ENCODE measurements at regions not wholly inside any gene's neighbourhood (a gene's known extent, or its start where the extent isn't known, plus 50 kb on each side); places are given as distances from the start of the nearest gene placed in this dataset.

- FAIRE-seq = no peak
- no peak for DNase-seq (ENCODE audit: extremely low spot score, insufficient read length, low read depth)
These were observed 245.5 kb upstream of the COPS8 start for GRCh38 chr2:236840215-236840614.

- DNase-seq (ENCODE audit: extremely low spot score, insufficient read length, low read depth) (no peak), FAIRE-seq (no peak)
These were observed 244.8 kb upstream of the COPS8 start for GRCh38 chr2:236840857-236841256.

- no peak for DNase-seq (ENCODE audit: extremely low spot score, insufficient read length, low read depth)
- no peak for FAIRE-seq
These were observed 244.3 kb upstream of the COPS8 start for GRCh38 chr2:236841389-236841788.

- DNase-seq (ENCODE audit: extremely low spot score, insufficient read length, low read depth) (no peak), FAIRE-seq (no peak)
These were observed 242.3 kb upstream of the COPS8 start for GRCh38 chr2:236843161-236843968.

GRCh38 chr2:236844711-236845110 lies 241.0 kb upstream of the COPS8 start:
- DNase-seq (ENCODE audit: extremely low spot score, insufficient read length, low read depth) = no peak
- FAIRE-seq = no peak

GRCh38 chr2:236847023-236847422 lies 238.7 kb upstream of the COPS8 start:
- no peak for DNase-seq (ENCODE audit: extremely low spot score, insufficient read length, low read depth)
- FAIRE-seq = no peak

GRCh38 chr2:236847538-236848263 lies 238.0 kb upstream of the COPS8 start:
- DNase-seq (ENCODE audit: extremely low spot score, insufficient read length, low read depth) (no peak), FAIRE-seq (no peak)

- no peak for FAIRE-seq
These were observed 237.2 kb upstream of the COPS8 start for GRCh38 chr2:236848501-236848900.

GRCh38 chr2:236849508-236849907 lies 236.2 kb upstream of the COPS8 start:
- DNase-seq (ENCODE audit: extremely low spot score, insufficient read length, low read depth) = no peak
- no peak for FAIRE-seq

More at GRCh38 chr2:236848501-236848900, 237.2 kb upstream of the COPS8 start:
- no peak for DNase-seq (ENCODE audit: extremely low spot score, insufficient read length, low read depth)

- no peak for FAIRE-seq
- DNase-seq (ENCODE audit: extremely low spot score, insufficient read length, low read depth) = no peak
These were observed 235.7 kb upstream of the COPS8 start for GRCh38 chr2:236849940-236850339.

GRCh38 chr2:236851187-236851586 lies 234.5 kb upstream of the COPS8 start:
- FAIRE-seq (no peak), DNase-seq (ENCODE audit: extremely low spot score, insufficient read length, low read depth) (no peak)

GRCh38 chr2:236852100-236852976 lies 233.4 kb upstream of the COPS8 start:
- no peak for FAIRE-seq

GRCh38 chr2:236852977-236853374 lies 232.7 kb upstream of the COPS8 start:
- FAIRE-seq (no peak), DNase-seq (ENCODE audit: extremely low spot score, insufficient read length, low read depth) (no peak)

More at GRCh38 chr2:236852100-236852976, 233.4 kb upstream of the COPS8 start:
- DNase-seq (ENCODE audit: extremely low spot score, insufficient read length, low read depth) = no peak

GRCh38 chr2:236853585-236854051 lies 232.1 kb upstream of the COPS8 start:
- DNase-seq (ENCODE audit: extremely low spot score, insufficient read length, low read depth) = no peak
- no peak for FAIRE-seq

GRCh38 chr2:236855176-236855865 lies 230.4 kb upstream of the COPS8 start:
- FAIRE-seq (no peak), DNase-seq (ENCODE audit: extremely low spot score, insufficient read length, low read depth) (no peak)

- DNase-seq (ENCODE audit: extremely low spot score, insufficient read length, low read depth) (no peak), FAIRE-seq (no peak)
These were observed 229.5 kb upstream of the COPS8 start for GRCh38 chr2:236855866-236856847.

GRCh38 chr2:236856848-236857235 lies 228.8 kb upstream of the COPS8 start:
- no peak for DNase-seq (ENCODE audit: extremely low spot score, insufficient read length, low read depth)
- no peak for FAIRE-seq

- DNase-seq (ENCODE audit: extremely low spot score, insufficient read length, low read depth) = no peak
- FAIRE-seq = no peak
These were observed 228.4 kb upstream of the COPS8 start for GRCh38 chr2:236857246-236857645.

GRCh38 chr2:236857781-236858180 lies 227.9 kb upstream of the COPS8 start:
- DNase-seq (ENCODE audit: extremely low spot score, insufficient read length, low read depth) (no peak), FAIRE-seq (no peak)

Measured in GM18507 (cell line).